VCaP (cell line): ENCODE measurements at regions not wholly inside any gene's neighbourhood (a gene's known extent, or its start where the extent isn't known, plus 50 kb on each side); places are given as distances from the start of the nearest gene placed in this dataset.

ENCODE experiments used
- H3K27ac ChIP-seq: fragments of 450-650 bp; 2 replicates; pipeline ENCODE4 v1.5.1; 2017
- CTCF ChIP-seq: fragments of 450-650 bp; conservative IDR thresholded peaks from 2 replicates; pipeline ENCODE4 v1.5.1; 2017; ENCODE audit warnings: mild to moderate bottlenecking, moderate library complexity

GRCh38 chr20:63123331-63123741 lies 92.6 kb downstream of the YTHDF1 start:
- no peak for TF ChIP-seq CTCF
- H3K27ac ChIP-seq: no peak overlapping the region

- H3K27ac ChIP-seq: no peak overlapping the region
- no peak for TF ChIP-seq CTCF
Observed at GRCh38 chr20:63122626-63123025, 93.3 kb downstream of the YTHDF1 start.

- H3K27ac ChIP-seq: no peak overlapping the region
- TF ChIP-seq CTCF: no peak
Observed at GRCh38 chr20:63121749-63122405, 94.1 kb downstream of the YTHDF1 start.

- no peak for TF ChIP-seq CTCF
- H3K27ac ChIP-seq: no peak overlapping the region
Observed at GRCh38 chr20:63121246-63121645, 94.7 kb downstream of the YTHDF1 start.

GRCh38 chr20:63120808-63121090 lies 95.2 kb downstream of the YTHDF1 start:
- H3K27ac ChIP-seq: no peak overlapping the region
- TF ChIP-seq CTCF: no peak

- no peak for TF ChIP-seq CTCF
- no peak overlapping the region for H3K27ac ChIP-seq
Observed at GRCh38 chr20:63119963-63120807, 95.7 kb downstream of the YTHDF1 start.

GRCh38 chr20:63119121-63119962 lies 96.6 kb downstream of the YTHDF1 start:
- no peak for TF ChIP-seq CTCF
- H3K27ac ChIP-seq: no peak overlapping the region
